ENCODE measurements at regions not wholly inside any gene's neighbourhood (a gene's known extent, or its start where the extent isn't known, plus 50 kb on each side); places are given as distances from the start of the nearest gene placed in this dataset.

DNA sequence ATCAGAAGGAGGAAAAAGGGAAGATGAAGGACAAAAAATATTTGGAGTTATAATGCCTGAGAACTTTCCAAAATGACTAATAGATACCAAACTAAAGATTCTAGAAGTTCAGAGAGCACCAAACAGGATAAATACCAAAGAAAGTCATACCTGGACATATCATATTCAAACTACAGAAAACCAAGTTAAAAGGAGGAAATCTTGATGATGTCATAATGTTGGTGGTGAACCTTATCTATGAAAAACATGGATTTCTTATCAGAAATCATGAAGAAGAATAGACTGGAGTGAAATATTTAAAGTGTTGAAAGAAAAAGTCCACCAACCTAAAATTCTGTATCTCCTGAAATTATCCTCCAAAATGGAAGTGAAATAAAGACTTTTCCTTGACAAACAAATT is 389.2 kb downstream of the JRKL start:
- Mint-ChIP-seq H3K27ac (no peak overlapping the region), H3K27me3 (no peaks in the 10 kb centered on the region), H3K9me3 (ENCODE audit: insufficient read depth) (peaks cover 4% of the 10 kb centered on the region), H3K4me1 (no peaks in the 10 kb centered on the region), H3K4me3 (no peak overlapping the region)
- Histone ChIP-seq H3K36me3 (replicated peaks in 1 of 2; ENCODE audit: control extremely low read depth in 1 of 2, control insufficient read depth in 1 of 2, extremely low read depth in 1 of 2, insufficient read depth in 2 of 2, low read length in 1 of 2) (no peaks in the 10 kb centered on the region), H3K9me3 (ENCODE audit: control extremely low read depth in 1 of 3, control insufficient read depth in 2 of 3, insufficient read depth in 1 of 3, low read length in 2 of 3) (no peaks in the 10 kb centered on the region), H3K79me2 (ENCODE audit: control insufficient read depth, insufficient read depth, low read length) (no peaks in the 10 kb centered on the region), H3K4me2 (replicated peaks; ENCODE audit: low read depth, low read length, poor library complexity, severe bottlenecking) (no peak overlapping the region), H3K27ac (ENCODE audit: low read length in 2 of 2) (no peak overlapping the region), H3K4me3 (ENCODE audit: control extremely low read depth in 1 of 5, extremely low read depth in 1 of 5, insufficient read depth in 1 of 5, low read depth in 2 of 5, low read length in 4 of 5) (no peak overlapping the region), H3K27me3 (replicated peaks in 1 of 4; ENCODE audit: control extremely low read depth in 1 of 4, control insufficient read depth in 3 of 4, insufficient read depth in 4 of 4, low read length in 3 of 4) (no peaks in the 10 kb centered on the region), H3K9ac (ENCODE audit: low read length) (no peak overlapping the region), H2AFZ (ENCODE audit: insufficient read depth, low read depth, low read length, poor library complexity, severe bottlenecking) (no peak overlapping the region), H4K20me1 (ENCODE audit: control insufficient read depth, insufficient read depth, low read length, poor library complexity, severe bottlenecking) (no peaks in the 10 kb centered on the region), H3K4me1 (ENCODE audit: control insufficient read depth in 2 of 2, insufficient read depth in 2 of 2, low read length in 2 of 2) (no peaks in the 10 kb centered on the region)
- POLR2A ChIA-PET, result no interaction called here
- CTCF ChIA-PET, result no interaction called here
- intact Hi-C loops (cut with micrococcal nuclease), result no loop called here
- ATAC-seq (ENCODE audit: low read depth) (no peak), DNase-seq (no peak)
- no peak for TF ChIP-seq CTCF (IDR thresholded peaks at IDR 0.05)
- no peak for TF ChIP-seq EZH2 (IDR thresholded peaks at IDR 0.05; ENCODE audit: borderline replicate concordance, insufficient read depth, low read depth, low read length, poor library complexity, severe bottlenecking)

DNA sequence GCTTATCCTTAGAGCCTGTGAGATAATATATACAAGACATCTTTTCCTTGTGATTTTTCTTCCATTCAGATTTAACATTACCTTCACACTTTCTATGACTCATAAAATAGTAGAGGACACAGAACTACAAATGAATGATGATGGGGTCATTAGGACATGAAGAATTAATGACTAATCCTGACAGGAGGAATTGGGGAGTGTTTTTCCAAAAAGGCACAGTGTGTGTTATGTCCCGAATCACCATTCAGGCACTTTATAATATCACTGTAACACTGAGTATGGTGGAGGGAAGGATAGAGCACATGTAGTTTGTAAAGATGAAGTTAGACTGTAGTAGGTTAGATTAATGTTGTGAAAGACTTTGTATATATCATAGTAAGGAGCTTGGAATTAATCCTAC is 391.3 kb downstream of the JRKL start:
- POLR2A ChIA-PET, result no interaction called here
- Histone ChIP-seq H3K79me2 (ENCODE audit: control insufficient read depth, insufficient read depth, low read length) (no peaks in the 10 kb centered on the region), H3K4me1 (ENCODE audit: control insufficient read depth in 2 of 2, insufficient read depth in 2 of 2, low read length in 2 of 2) (no peaks in the 10 kb centered on the region), H3K27me3 (replicated peaks in 1 of 4; ENCODE audit: control extremely low read depth in 1 of 4, control insufficient read depth in 3 of 4, insufficient read depth in 4 of 4, low read length in 3 of 4) (no peaks in the 10 kb centered on the region), H3K9ac (ENCODE audit: low read length) (no peak overlapping the region), H3K9me3 (ENCODE audit: control extremely low read depth in 1 of 3, control insufficient read depth in 2 of 3, insufficient read depth in 1 of 3, low read length in 2 of 3) (no peaks in the 10 kb centered on the region), H3K36me3 (replicated peaks in 1 of 2; ENCODE audit: control extremely low read depth in 1 of 2, control insufficient read depth in 1 of 2, extremely low read depth in 1 of 2, insufficient read depth in 2 of 2, low read length in 1 of 2) (no peaks in the 10 kb centered on the region), H3K4me2 (replicated peaks; ENCODE audit: low read depth, low read length, poor library complexity, severe bottlenecking) (no peak overlapping the region), H4K20me1 (ENCODE audit: control insufficient read depth, insufficient read depth, low read length, poor library complexity, severe bottlenecking) (no peaks in the 10 kb centered on the region), H3K4me3 (ENCODE audit: control extremely low read depth in 1 of 5, extremely low read depth in 1 of 5, insufficient read depth in 1 of 5, low read depth in 2 of 5, low read length in 4 of 5) (no peak overlapping the region), H2AFZ (ENCODE audit: insufficient read depth, low read depth, low read length, poor library complexity, severe bottlenecking) (no peak overlapping the region), H3K27ac (ENCODE audit: low read length in 2 of 2) (no peak overlapping the region)
- DNase-seq, result no peak
- Mint-ChIP-seq H3K9me3 (ENCODE audit: insufficient read depth) (peaks cover 4% of the 10 kb centered on the region), H3K4me3 (no peak overlapping the region), H3K4me1 (no peaks in the 10 kb centered on the region), H3K27ac (no peak overlapping the region), H3K27me3 (no peaks in the 10 kb centered on the region)
- no peak for TF ChIP-seq EZH2 (IDR thresholded peaks at IDR 0.05; ENCODE audit: borderline replicate concordance, insufficient read depth, low read depth, low read length, poor library complexity, severe bottlenecking)
- no peak for TF ChIP-seq CTCF (IDR thresholded peaks at IDR 0.05)
- CTCF ChIA-PET, result no interaction called here
- WGBS (ENCODE audit: insufficient coverage), result no CpG with 5 or more reads among the region's 1 CpG
- ATAC-seq (ENCODE audit: low read depth), result no peak
- intact Hi-C loops (cut with micrococcal nuclease), result no loop called here
